B cell (primary cell): ENCODE measurements at regions not wholly inside any gene's neighbourhood (a gene's known extent, or its start where the extent isn't known, plus 50 kb on each side); places are given as distances from the start of the nearest gene placed in this dataset.

Experiments
- ATAC-seq: fragments of 200-7000 bp; cut with Tn5 transposase; one replicate; pipeline ENCODE4 v1.10.0; 2021; ENCODE audit warnings: low read depth, mild to moderate bottlenecking, moderate number of reproducible peaks, moderate library complexity
- CTCF ChIA-PET: fragments of 350-600 bp; sonication (Branson Sonifier 250); formaldehyde crosslinking; loops from one replicate; lab custom pipeline; 2021; ENCODE audit warnings: antibody characterized with exemption, inconsistent platforms; lab: Charles Lee
- POLR2A ChIA-PET: fragments of 350-600 bp; sonication (Branson Sonifier 250); formaldehyde crosslinking; loops from one replicate; lab custom pipeline; 2021; ENCODE audit warnings: antibody characterized with exemption; lab: Charles Lee
- DNase-seq: peaks from one replicate; pipeline ENCODE4 v3.0.0; 2013
- H2AFZ ChIP-seq: 2 replicates; pipeline ENCODE4 v1.6.1; 2012; ENCODE audit warnings: mild to moderate bottlenecking, low read depth, low read length; ENCODE audit not compliant: insufficient read depth, poor library complexity, severe bottlenecking
- H3K27ac ChIP-seq, 2 donors: 1 replicate in 1 of 2; 2 replicates in 1 of 2; pipeline ENCODE4 v1.5.1; 2012 to 2013; ENCODE audit warnings: low read length in 2 of 2, mild to moderate bottlenecking in 2 of 2, moderate library complexity in 1 of 2
- H3K27me3 ChIP-seq, 4 experiments: fragments of 200-600 bp in 1 of 4; sonication (generic) in 1 of 4; replicated peaks in 1 of 4; 1 replicate in 2 of 4; 2 replicates in 2 of 4; pipeline versions ENCODE4 v1.6.1 to v1.7.0; 2013 to 2016; ENCODE audit warnings: low read length in 3 of 4, mild to moderate bottlenecking in 2 of 4, mixed read lengths in 1 of 4, moderate library complexity in 1 of 4; ENCODE audit not compliant: insufficient read depth in 4 of 4, control insufficient read depth in 3 of 4; ENCODE audit errors: control extremely low read depth in 1 of 4
- H3K36me3 ChIP-seq, 2 experiments: replicated peaks in 1 of 2; 1 replicate in 1 of 2; 2 replicates in 1 of 2; pipeline versions ENCODE4 v1.6.1 to v1.7.1; 2013; ENCODE audit warnings: low read length in 1 of 2; ENCODE audit not compliant: insufficient read depth in 2 of 2, control insufficient read depth in 1 of 2; ENCODE audit errors: control extremely low read depth in 1 of 2, extremely low read depth in 1 of 2
- H3K4me1 ChIP-seq, 2 donors: fragments of 200-600 bp in 1 of 2; sonication (generic) in 1 of 2; 1 replicate in 1 of 2; 2 replicates in 1 of 2; pipeline versions ENCODE4 v1.5.1 to v1.6.1; 2013 to 2017; ENCODE audit warnings: low read length in 2 of 2; ENCODE audit not compliant: control insufficient read depth in 2 of 2, insufficient read depth in 2 of 2
- H3K4me2 ChIP-seq: replicated peaks from 2 replicates; pipeline ENCODE3; 2012; ENCODE audit warnings: mild to moderate bottlenecking, low read depth, low read length; ENCODE audit not compliant: poor library complexity, severe bottlenecking
- H3K4me3 ChIP-seq, 5 experiments: fragments of 200-600 bp in 1 of 5; sonication (generic) in 1 of 5; 1 replicate in 3 of 5; 2 replicates in 2 of 5; pipeline versions ENCODE4 v1.5.1 to v1.7.0; 2011 to 2016; ENCODE audit warnings: low read length in 4 of 5, mild to moderate bottlenecking in 4 of 5, low read depth in 2 of 5, control low read depth in 1 of 5, moderate library complexity in 1 of 5; ENCODE audit not compliant: insufficient read depth in 1 of 5; ENCODE audit errors: control extremely low read depth in 1 of 5, extremely low read depth in 1 of 5
- H3K79me2 ChIP-seq: fragments of 200-600 bp; sonication (generic); one replicate; pipeline ENCODE4 v1.6.0; 2016; ENCODE audit warnings: low read length; ENCODE audit not compliant: control insufficient read depth, insufficient read depth
- H3K9ac ChIP-seq: fragments of 200-600 bp; sonication (generic); 2 replicates; pipeline ENCODE4 v1.6.1; 2017; ENCODE audit warnings: mild to moderate bottlenecking, low read length, moderate library complexity
- H3K9me3 ChIP-seq, 3 donors: one replicate each; pipeline versions ENCODE4 v1.6.1 to v1.7.1; 2013; ENCODE audit warnings: low read length in 2 of 3; ENCODE audit not compliant: control insufficient read depth in 2 of 3, insufficient read depth in 1 of 3; ENCODE audit errors: control extremely low read depth in 1 of 3
- H4K20me1 ChIP-seq: 2 replicates; pipeline ENCODE4 v1.6.0; 2012; ENCODE audit warnings: mild to moderate bottlenecking, low read length; ENCODE audit not compliant: insufficient read depth, control insufficient read depth, poor library complexity, severe bottlenecking
- H3K27ac Mint-ChIP-seq: one replicate; pipeline ENCODE4 v1.8.0; 2021; ENCODE audit warnings: mixed read lengths
- H3K27me3 Mint-ChIP-seq: one replicate; pipeline ENCODE4 v1.8.0; 2021; ENCODE audit warnings: mixed read lengths
- H3K4me1 Mint-ChIP-seq: one replicate; pipeline ENCODE4 v1.8.0; 2021; ENCODE audit warnings: mixed read lengths
- H3K4me3 Mint-ChIP-seq: one replicate; pipeline ENCODE4 v1.8.0; 2021; ENCODE audit warnings: mixed read lengths
- H3K9me3 Mint-ChIP-seq: one replicate; pipeline ENCODE4 v1.8.0; 2022; ENCODE audit warnings: mixed read lengths; ENCODE audit not compliant: insufficient read depth
- CTCF ChIP-seq: fragments of 200-600 bp; IDR thresholded peaks from one replicate; pipeline ENCODE4 v1.8.0; 2022; ENCODE audit warnings: antibody characterized with exemption, mild to moderate bottlenecking
- EZH2 ChIP-seq: IDR thresholded peaks from 2 replicates; pipeline ENCODE4 v1.6.1; 2012; ENCODE audit warnings: borderline replicate concordance, low read depth, mild to moderate bottlenecking, moderate library complexity, low read length; ENCODE audit not compliant: insufficient read depth, poor library complexity, severe bottlenecking
- WGBS: methylation state at CpG from one replicate; pipeline ENCODE4 v1.1.5; 2013; ENCODE audit warnings: missing lambda C conversion rate; ENCODE audit not compliant: insufficient coverage; 5-methylcytosine and 5-hydroxymethylcytosine counted together
- intact Hi-C: fragments of 100-400 bp; cut with micrococcal nuclease; formaldehyde crosslinking; loops from one replicate; pipeline ENCODE4 v1.10.0; 2022

DNA sequence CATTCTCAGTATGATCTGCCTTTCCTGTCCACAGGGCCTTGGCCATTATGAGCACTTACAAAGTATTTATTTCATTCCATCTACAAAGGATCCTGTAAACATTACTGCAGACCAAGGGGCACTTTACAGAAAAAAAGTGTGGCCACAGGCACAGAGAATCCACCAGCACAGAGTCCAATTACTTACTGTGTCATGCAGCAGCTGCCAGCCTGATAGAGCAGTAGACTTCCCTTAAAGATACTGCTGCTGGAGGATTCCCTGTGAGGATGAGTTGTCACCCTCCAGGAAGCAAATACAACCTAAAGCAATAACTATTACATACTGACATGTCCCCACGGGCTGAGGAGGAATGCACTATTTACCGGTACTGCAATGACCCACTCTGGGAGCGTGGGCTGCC lies 97.1 kb upstream of the COG2 start:
- Histone ChIP-seq H3K4me2 (no peak overlapping the region), H3K9me3 (no peaks in the 10 kb centered on the region), H3K27me3 (no peaks in the 10 kb centered on the region), H3K9ac (no peak overlapping the region), H3K79me2 (no peaks in the 10 kb centered on the region), H3K27ac (no peak overlapping the region), H3K36me3 (no peaks in the 10 kb centered on the region), H3K4me3 (no peak overlapping the region), H4K20me1 (no peaks in the 10 kb centered on the region), H3K4me1 (no peaks in the 10 kb centered on the region), H2AFZ (no peak overlapping the region)
- DNase-seq (no peak), ATAC-seq (no peak)
- Mint-ChIP-seq H3K27me3 (peaks cover 11% of the 10 kb centered on the region), H3K9me3 (no peaks in the 10 kb centered on the region), H3K27ac (no peak overlapping the region), H3K4me1 (no peaks in the 10 kb centered on the region), H3K4me3 (no peak overlapping the region)
- no peak for TF ChIP-seq CTCF
- no peak for TF ChIP-seq EZH2
- intact Hi-C loops = no loop called here
- WGBS = no CpG with 5 or more reads among the region's 3 CpGs
- POLR2A ChIA-PET = no interaction called here
- CTCF ChIA-PET = no interaction called here

DNA sequence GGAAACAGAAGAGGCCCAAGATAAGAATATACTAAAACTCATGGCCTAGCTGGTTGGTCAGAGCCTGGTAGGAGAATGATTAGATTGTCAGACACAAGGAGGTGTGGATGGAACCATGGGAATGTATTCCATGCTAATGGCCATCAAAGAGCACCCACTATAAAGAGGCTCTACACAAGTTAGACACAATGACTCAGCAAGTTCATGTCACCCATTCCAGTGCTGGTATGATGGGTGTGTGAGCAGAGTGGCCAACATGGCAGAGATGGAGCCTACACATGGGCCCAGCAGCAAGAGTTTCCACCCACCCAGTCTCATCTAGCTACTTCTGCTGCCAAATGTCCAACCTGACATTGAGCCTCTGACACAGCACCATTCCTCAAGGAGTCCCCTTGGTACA lies 97.5 kb upstream of the COG2 start:
- intact Hi-C loops = no loop called here
- H3K9me3 ChIP-seq = no peaks in the 10 kb centered on the region
- H3K4me1 ChIP-seq = no peaks in the 10 kb centered on the region
- no peaks in the 10 kb centered on the region for H3K4me1 Mint-ChIP-seq
- H3K27ac Mint-ChIP-seq = no peak overlapping the region
- ATAC-seq (no peak), DNase-seq (no peak)
- no peak overlapping the region for H3K4me3 Mint-ChIP-seq
- ChIA-PET POLR2A (no interaction called here), CTCF (no interaction called here)
- no peak overlapping the region for H3K4me3 ChIP-seq
- no peak overlapping the region for H3K9ac ChIP-seq
- no peak overlapping the region for H3K4me2 ChIP-seq
- no peaks in the 10 kb centered on the region for H3K9me3 Mint-ChIP-seq
- no peak overlapping the region for H2AFZ ChIP-seq
- no peak overlapping the region for H3K27ac ChIP-seq
- no peaks in the 10 kb centered on the region for H3K79me2 ChIP-seq
- H3K36me3 ChIP-seq = no peaks in the 10 kb centered on the region
- no peaks in the 10 kb centered on the region for H3K27me3 ChIP-seq
- TF ChIP-seq CTCF (no peak), EZH2 (no peak)
- peaks cover 11% of the 10 kb centered on the region for H3K27me3 Mint-ChIP-seq
- no peaks in the 10 kb centered on the region for H4K20me1 ChIP-seq
